ENCODE measurements at regions not wholly inside any gene's neighbourhood (a gene's known extent, or its start where the extent isn't known, plus 50 kb on each side); places are given as distances from the start of the nearest gene placed in this dataset.

- no peak for TF ChIP-seq CTCF (IDR thresholded peaks at IDR 0.05)
- TF ChIP-seq CBX8 (IDR thresholded peaks at IDR 0.05): no peak
- no peak for TF ChIP-seq MAFK (IDR thresholded peaks at IDR 0.05; ENCODE audit: partially characterized antibody)
These were observed 137.4 kb upstream of the PRR16 start for GRCh38 chr5:120326651-120327050.

Measured in A549 (cell line).